Ovary (tissue), 3 donors: ENCODE measurements at regions not wholly inside any gene's neighbourhood (a gene's known extent, or its start where the extent isn't known, plus 50 kb on each side); places are given as distances from the start of the nearest gene placed in this dataset.

ENCODE experiments used
- CTCF ChIP-seq, 3 donors: fragments of 450-650 bp in 2 of 3; fragments of 200-600 bp in 1 of 3; IDR thresholded peaks; one replicate each; pipeline versions ENCODE4 v1.5.1 to v1.8.0; 2016 to 2022; ENCODE audit warnings: antibody characterized with exemption in 3 of 3, mild to moderate bottlenecking in 1 of 3
- EP300 ChIP-seq: sonication (generic); formaldehyde crosslinking; IDR thresholded peaks from one replicate; pipeline ENCODE4 v1.6.1; 2017; ENCODE audit warnings: antibody characterized with exemption
- POLR2A ChIP-seq: fragments of 450-650 bp; IDR thresholded peaks from one replicate; pipeline ENCODE4 v1.6.1; 2017; ENCODE audit warnings: antibody characterized with exemption, mild to moderate bottlenecking, moderate library complexity
- donor health status: DM: no; HTN: no; CAD: no.

DNA sequence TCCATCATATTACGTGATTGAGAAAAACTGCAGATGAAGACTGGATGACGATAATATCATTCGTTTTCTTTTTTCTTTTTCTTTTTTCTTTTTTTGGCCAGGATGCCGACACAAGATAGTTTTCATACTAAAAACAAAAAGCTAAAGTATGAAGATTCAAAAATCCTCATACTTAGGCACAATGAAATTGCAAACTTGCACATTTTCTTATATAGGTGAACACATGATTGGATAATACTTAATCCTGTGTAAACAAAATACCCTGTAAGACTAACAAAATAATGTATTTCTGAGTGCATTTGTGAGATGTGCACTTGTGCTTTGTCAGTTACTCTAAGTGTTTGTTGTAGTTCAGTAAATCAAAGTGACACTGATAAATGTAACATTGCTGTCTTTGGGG is 568.9 kb downstream of the ANKRD50 start:
- TF ChIP-seq CTCF (IDR thresholded peaks at IDR 0.05) (no peak), POLR2A (no peak), EP300 (no peak)
